Fibroblast of pulmonary artery (primary cell): ENCODE measurements at regions not wholly inside any gene's neighbourhood (a gene's known extent, or its start where the extent isn't known, plus 50 kb on each side); places are given as distances from the start of the nearest gene placed in this dataset.
A peak's percentile ranks its signal among the peaks of the same experiment; 100 is the strongest.

ENCODE experiments used
- DNase-seq: peaks from one replicate; pipeline ENCODE4 v3.0.0-alpha.2; 2010; ENCODE audit warnings: low read depth
- H3K4me3 ChIP-seq: replicated peaks from 2 replicates; pipeline ENCODE4 v1.5.1; 2011; ENCODE audit warnings: low read depth, mild to moderate bottlenecking, control low read depth, low read length, moderate library complexity
- CTCF ChIP-seq: IDR thresholded peaks from 2 replicates; pipeline ENCODE4 v1.5.1; 2011; ENCODE audit warnings: mild to moderate bottlenecking, control low read depth, low read length, inconsistent platforms; ENCODE audit errors: missing control alignments

- no peak overlapping the region for H3K4me3 ChIP-seq
- DNase-seq, result no peak
- no peak for TF ChIP-seq CTCF
Measured at GRCh38 chr12:105931762-105932570, 206.8 kb downstream of the NUAK1 start.

GRCh38 chr12:105933671-105934665 is 204.8 kb downstream of the NUAK1 start:
- DNase-seq, result peak; percentile 98
- H3K4me3 ChIP-seq, result no peak overlapping the region
- TF ChIP-seq CTCF, result peak; percentile 4

- DNase-seq, result peak; percentile 68
- no peak for TF ChIP-seq CTCF
- no peak overlapping the region for H3K4me3 ChIP-seq
Measured at GRCh38 chr12:105935106-105935505, 203.6 kb downstream of the NUAK1 start.

GRCh38 chr12:105935981-105936380 is 202.8 kb downstream of the NUAK1 start:
- no peak for TF ChIP-seq CTCF
- peak; percentile 49 for DNase-seq
- no peak overlapping the region for H3K4me3 ChIP-seq

- no peak for TF ChIP-seq CTCF
- no peak overlapping the region for H3K4me3 ChIP-seq
- DNase-seq, result no peak
Measured at GRCh38 chr12:105936496-105936895, 202.3 kb downstream of the NUAK1 start.

GRCh38 chr12:105937009-105937408 is 201.7 kb downstream of the NUAK1 start:
- no peak for DNase-seq
- no peak for TF ChIP-seq CTCF
- no peak overlapping the region for H3K4me3 ChIP-seq
